ENCODE measurements at regions not wholly inside any gene's neighbourhood (a gene's known extent, or its start where the extent isn't known, plus 50 kb on each side); places are given as distances from the start of the nearest gene placed in this dataset.

GRCh38 chr20:57031867-57032355, 234.5 kb downstream of the BMP7 start:
- TF ChIP-seq CTCF (IDR thresholded peaks at IDR 0.05 in 2 of 3, conservative IDR thresholded peaks at IDR 0.05 in 1 of 3; ENCODE audit: borderline replicate concordance in 1 of 3, insufficient read depth in 1 of 3, low read depth in 2 of 3, low read length in 2 of 3) (no peak), POLR2AphosphoS5 (IDR thresholded peaks at IDR 0.05; ENCODE audit: low read depth, low read length) (no peak), YY1 (IDR thresholded peaks at IDR 0.05; ENCODE audit: extremely low read depth, insufficient replicate concordance, low read depth, low read length) (no peak), SRF (IDR thresholded peaks at IDR 0.05; ENCODE audit: low read depth) (no peak)
